Ramos (cell line): ENCODE measurements at regions not wholly inside any gene's neighbourhood (a gene's known extent, or its start where the extent isn't known, plus 50 kb on each side); places are given as distances from the start of the nearest gene placed in this dataset.
"Not testable (repeated sequence)": the region's sequence is repeated elsewhere in the genome, so short reads cannot be mapped to it uniquely, and the experiment has no call there.

ENCODE experiments used
- in situ Hi-C: fragments of 300-500 bp; cut with MboI; formaldehyde crosslinking; loops from one replicate; pipeline ENCODE4 v1.14.3; 2022; ENCODE audit warnings: low sequenced_read_pairs; ENCODE audit not compliant: unreplicated experiment

DNA sequence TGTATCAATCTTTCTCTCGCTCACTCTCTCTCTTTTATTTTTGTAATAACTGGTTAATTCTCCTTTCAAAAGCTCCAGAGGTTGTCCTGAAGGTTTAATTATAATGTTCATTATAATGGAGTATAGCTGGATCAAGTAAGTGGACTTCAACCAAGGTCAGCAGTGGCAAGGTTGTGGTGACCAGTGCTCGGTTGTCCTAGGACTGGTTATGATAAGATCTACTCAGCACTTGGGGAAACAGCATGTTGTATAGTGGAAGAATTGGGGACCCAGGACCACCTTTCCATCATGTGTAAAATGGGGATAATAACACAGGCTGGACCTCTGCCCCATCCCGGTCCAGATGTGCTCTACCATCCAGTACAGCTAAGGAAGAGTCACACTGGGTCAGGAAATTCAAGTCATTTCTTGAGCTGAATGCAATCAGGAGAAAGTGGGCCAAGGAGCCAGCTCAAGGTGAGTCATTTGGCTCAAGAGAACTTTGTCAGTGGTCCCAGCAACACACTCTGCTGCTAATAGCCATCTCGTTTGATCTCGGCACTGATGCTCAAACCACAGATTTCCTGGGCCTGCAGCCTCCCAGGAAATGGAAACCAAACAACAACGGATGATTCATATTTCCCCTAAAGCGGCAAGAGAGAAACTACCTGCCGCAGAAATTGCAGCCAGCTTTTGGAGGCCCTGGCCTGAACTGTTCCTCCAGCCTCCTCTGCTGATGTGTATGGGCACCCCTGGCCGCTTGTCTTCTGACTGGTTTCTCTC lies 123.6 kb upstream of the RBPJ start:
- in situ Hi-C loops, result no loop called here

DNA sequence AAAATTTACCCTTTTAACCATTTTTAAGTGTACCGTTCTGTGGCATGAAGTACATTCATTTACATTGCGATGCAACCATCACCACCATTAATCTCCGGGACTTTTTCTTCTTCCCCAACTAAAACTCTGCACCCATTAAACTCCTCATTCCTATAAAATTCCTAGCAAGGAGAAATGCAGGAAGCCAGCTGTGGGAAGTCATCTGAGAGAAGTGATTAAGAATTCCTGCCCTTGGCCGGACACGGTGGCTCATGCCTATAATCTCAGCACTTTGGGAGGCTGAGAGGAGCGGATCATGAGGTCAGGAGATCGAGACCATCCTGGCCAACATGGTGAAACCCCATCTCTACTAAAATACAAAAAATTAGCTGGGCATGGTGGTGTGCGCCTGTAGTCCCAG lies 121.9 kb upstream of the RBPJ start:
- in situ Hi-C loops, result not testable (repeated sequence)

DNA sequence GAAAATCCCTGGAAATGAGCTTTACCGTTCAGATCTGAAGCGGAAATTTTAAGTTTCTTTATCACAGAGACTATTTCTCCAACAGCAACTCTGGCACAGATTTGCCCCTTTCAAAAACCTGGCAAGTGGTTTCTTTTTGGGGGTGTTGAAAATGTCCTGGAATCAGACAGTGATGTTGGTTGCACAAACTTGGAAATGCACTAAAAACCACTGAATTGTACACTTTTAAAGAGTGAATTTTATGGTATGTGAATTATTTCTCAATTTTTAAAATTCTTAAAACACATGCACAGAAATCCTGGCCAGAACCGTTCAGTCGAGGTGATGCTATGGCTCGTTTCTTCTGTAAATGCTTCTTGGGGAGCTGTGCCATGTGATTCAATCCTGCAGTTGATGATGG lies 121.2 kb upstream of the RBPJ start:
- in situ Hi-C loops, result no loop called here

DNA sequence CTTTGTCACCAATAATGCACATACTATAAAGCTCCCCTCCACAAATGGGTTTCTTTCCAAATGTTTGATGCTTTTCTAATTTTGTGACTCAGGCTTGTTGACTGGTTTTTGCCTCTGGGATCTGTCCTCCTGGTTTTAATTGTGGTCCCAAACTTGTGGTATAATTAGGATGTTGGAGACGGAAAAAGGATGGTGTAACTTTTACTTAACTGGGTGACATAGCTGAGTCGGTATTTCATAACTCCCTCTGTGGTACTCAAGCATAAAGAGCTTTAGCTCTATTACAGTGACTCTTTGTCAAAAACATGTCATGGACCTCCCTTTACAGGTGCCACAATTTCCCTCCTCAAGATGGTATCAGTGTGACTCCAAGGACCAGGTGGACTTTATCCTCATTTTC lies 119.7 kb upstream of the RBPJ start:
- in situ Hi-C loops, result no loop called here

DNA sequence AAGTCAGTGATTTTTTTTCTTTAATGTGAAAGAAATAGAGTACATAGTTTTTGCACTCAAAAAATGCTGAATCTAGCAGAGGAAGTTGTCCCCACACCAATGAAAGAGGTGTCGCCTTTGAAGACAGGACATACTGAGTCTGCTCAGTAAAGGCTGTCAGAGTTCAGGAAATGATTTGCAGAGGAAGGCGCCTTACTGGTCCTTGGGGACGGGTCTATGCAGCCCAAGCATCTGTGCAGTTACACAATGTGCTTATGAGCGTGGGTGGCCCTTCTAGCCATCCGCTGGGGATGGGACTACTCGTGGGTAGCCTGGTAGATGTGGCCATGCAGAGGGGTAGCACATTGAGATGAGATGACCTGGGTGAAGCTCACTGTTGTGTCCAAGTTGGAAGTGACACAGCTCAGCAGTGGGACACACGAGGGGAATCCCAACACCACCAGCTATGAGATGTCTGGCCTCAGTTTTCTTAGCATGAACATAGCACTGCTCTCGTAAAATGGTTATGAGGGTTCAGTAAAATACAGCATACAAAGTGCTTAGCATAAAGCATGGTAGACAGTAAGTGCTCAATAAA lies 116.5 kb upstream of the RBPJ start:
- in situ Hi-C loops, result no loop called here

DNA sequence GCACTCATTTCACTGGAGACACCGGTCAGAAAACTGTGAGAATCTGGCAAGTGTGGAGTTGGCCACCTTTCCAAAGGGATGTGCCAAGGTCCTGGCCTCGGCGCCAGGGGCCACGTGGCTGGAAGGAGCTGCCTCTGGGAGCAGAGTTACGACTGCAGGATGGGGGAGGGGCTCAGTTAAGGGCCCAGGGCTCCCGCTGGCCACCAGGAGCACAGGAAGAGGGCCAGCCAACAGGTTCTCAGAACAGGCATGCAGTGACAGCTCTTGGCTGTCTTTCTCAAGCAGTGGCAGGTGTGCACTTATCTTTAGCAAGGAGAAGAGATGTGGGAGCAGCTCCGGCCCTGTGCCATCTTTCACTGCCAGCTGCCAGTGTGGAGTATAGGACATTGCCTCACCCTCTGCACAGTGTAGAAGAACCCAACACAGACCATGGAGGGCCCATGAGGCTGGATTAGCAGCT lies 115.9 kb upstream of the RBPJ start:
- in situ Hi-C loops, result no loop called here

DNA sequence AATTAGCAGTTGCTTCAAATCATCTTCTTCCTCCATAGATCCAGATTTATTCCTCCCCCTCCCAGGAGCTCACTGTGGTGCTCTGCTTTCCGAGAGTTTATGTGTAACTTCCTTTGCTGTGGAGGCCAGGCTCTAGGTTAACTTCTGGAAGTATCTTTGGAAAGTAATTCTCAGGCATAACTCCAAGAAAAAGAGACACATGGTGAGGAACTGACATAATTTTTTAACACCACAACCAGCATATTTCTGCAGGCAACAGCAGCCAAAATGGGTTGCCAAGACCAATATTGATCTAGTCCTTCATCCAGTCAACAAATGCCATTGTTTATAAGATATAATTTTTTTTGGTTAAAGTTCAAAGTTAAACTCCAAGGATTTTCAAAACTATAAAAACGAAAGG lies 114.5 kb upstream of the RBPJ start:
- in situ Hi-C loops, result no loop called here

DNA sequence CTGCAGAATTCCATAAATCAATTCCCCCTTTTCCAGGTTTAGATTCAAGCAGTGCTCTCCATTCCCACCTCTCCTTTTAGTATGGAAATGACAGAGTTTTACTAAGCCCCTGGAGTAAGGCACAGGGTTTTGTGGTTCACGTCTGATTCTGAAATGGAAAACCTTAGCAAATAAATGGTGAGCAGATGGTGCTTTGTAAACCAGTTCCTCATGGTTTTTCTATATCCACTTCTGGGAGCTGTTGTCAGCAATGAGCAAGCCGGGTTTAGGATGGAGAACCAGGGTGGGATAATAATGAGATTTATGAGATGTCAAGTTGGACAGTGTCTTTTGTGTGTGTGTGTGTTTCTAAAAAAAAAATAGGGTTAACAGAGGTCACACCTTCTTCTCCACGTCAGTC lies 113.8 kb upstream of the RBPJ start:
- in situ Hi-C loops, result no loop called here

DNA sequence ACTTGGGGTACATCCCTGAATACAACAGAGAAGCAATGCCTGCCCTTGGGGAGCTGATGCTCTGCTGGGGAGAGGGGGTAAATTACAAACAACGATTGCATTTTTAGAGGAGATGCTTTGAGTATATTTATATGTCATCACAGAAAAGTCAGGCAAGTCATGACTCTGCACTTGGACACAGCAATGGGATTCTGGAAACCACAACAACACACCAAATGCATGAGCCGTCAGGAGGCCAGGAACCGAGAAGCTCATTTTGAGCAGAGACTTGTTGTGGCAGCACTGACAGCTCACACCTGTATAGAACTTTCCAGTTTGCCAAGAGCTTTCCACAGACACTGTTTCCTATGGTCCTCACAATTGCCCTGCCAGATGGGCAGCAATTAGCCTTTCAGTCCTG lies 113.2 kb upstream of the RBPJ start:
- in situ Hi-C loops, result no loop called here

DNA sequence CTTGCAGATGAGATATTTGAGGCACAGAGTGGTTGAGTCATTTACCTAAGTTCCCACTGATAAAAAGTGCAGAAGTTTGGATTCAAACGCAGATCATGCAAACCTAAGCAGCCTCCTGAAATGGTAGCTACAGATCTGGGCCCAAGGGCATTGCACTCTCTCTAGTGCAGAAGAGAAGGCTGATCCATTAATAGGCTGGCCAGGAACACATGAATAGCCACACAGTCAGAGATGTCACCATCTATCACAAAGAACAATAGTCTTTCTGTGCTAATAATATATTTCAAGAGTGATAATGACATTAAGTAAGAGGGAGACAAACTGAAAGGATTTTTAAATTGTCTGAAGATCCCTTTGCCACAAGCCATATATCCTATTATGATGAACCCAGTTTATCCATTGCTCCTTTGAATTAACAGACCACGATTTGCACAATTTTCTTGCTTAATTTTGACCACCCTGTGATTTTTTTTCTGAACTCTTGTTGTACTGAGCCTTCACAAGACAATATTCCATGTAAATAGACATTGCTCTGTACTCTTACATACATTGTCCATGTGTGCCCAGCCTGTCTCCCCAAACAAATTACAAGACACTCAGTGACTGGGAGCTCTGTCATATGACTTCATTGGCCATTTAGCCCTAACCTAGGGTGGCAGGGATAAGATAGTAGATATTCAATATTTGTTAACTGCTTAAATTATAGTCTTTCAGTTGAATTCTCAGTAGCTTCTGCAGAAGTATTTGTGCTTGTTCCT lies 112.4 kb upstream of the RBPJ start:
- in situ Hi-C loops, result no loop called here

DNA sequence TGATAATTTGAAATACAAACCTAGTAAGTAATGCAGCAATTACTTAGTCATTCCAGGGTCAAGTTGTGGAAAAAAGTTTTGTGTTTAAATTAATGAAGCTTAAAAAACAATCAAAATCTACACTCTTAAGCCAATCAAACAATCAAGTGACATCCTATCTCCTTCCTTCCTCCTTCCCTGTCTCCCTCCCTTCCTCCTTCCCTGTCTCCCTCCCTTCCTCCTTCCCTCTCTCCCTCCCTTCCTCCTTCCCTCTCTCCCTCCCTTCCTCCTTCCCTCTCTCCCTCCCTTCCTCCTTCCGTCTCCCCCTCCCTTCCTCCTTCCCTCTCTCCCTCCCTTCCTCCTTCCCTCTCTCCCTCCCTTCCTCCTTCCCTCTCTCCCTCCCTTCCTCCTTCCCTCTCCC lies 111.4 kb upstream of the RBPJ start:
- in situ Hi-C loops, result not testable (repeated sequence)

DNA sequence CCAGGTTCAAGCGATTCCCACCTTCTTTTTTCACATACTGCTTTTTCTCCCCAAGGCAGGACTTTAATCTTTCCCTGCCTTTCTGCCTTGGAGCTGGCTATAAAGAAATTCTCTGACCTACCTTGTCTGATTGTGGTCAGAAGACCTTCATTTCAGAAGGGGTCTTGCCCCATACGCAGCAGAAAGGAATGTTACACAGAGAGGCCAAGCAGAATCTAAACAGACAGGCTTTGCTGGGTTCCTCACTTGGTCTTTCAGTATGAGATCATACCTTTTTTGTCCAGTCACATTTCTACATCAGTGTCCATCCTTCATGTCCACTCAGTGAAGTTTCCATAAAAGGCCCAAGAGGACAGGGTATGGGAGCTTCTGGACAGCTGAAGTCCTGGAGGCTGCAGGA lies 108.3 kb upstream of the RBPJ start:
- in situ Hi-C loops, result no loop called here

DNA sequence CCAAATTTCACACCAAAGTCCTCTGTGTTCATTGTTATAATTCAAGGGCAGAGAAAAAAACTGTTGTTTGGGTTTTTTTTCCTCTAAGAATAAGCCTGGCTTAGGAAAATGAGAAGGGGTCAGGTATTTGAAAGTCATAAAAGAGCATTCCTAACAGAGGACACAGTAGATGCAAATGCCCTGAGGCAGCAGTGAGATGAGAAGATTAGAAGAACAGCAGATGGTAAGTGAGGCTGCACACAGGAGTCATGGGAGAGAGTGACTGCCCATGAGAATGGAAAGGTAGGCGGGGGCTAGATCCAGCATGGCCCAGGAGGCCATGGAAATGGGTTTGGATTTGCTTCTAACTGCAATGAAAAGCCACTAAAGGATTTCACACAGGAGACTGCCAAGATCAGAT lies 107.5 kb upstream of the RBPJ start:
- in situ Hi-C loops, result no loop called here

DNA sequence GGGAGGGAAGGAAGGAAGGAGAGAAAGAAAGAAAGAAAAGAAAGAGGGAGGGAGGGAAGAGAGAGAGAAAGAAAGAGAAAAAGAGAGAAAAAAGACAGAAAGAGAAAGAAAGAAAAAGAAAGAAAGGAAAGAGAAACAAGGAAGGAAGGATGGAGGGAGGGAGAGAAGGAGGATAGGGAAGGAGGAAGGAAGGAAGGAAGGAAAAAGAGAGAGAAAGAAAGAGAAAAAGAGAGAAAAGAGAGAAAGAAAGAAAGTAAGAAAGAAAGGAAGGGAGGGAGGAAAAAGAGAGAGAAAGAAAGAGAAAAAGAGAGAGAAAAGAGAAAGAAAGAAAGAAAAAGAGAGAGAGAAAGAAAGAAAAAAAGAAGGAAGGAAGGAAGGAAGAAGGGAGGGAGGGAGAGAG lies 105.8 kb upstream of the RBPJ start:
- in situ Hi-C loops, result no loop called here

DNA sequence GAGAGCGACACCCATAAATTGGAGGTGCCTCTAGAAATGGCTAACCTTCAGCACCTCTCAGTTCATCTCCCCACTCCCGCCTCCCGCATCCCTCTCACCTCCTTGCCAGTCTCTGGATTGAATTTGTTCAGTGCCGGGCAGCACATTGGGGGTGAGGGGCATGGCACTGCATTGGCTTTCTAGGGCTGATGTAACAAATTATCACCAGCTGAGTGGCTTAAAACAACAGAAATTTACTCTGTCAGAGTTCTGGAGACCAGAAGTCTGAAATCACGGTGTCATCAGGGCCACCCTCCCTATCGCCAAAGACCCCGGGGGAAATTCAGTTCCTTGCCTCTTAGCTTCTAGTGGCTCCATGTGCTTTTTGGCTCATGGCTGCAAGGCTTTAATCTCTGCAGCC lies 105.1 kb upstream of the RBPJ start:
- in situ Hi-C loops, result no loop called here

DNA sequence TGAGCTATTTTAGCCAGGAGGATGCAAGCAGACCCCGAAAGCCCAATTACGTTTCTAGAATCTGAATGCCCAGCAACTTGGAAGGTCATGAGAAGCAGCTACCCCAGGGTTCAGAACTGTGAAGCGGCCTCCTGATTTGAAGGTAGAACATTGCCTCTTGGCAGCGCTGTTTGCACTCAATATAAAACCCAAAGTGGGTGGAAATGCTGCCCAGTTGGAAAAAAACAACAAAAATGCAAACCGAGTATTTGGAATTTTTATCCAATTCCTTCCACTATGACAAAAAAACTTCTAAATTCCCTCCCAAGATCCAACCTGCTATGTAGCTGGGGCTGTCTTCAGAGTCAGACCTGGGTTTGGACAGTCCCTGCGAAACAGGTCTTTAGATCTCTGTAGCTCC lies 103.3 kb upstream of the RBPJ start:
- in situ Hi-C loops, result no loop called here

DNA sequence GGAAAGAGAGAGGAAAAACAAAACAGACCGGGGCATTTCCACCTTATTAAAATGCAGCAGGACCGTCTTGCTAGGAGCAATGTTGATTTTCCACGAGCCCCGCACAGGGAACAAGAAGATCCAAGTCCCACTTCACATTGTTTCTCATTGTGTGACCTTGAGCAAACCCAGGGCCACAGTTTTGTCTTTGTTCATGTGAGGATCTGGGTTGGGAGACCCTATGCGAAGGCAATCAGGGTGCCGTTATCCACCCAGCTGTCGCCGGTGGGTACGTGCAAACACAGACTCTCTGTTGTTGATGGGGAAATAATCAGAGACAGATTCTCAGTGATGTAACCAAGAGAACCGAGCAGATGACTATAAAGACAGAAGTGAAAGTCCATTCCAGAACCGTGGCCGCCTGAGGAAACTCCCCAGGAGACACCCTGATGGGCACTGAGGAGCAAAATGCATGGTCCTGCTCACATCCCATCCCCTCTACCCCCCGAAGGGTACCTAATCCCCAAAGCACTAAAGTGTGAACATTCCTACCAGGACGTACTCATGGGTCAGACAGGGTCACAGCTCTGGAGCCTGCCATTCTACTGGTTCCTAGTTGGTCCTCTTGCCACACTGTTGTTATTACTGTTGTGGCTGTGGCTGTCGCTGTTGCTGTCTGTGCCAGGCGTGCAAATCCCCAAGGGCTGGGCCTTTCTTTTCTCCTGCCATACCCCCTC lies 102.7 kb upstream of the RBPJ start:
- in situ Hi-C loops, result no loop called here

DNA sequence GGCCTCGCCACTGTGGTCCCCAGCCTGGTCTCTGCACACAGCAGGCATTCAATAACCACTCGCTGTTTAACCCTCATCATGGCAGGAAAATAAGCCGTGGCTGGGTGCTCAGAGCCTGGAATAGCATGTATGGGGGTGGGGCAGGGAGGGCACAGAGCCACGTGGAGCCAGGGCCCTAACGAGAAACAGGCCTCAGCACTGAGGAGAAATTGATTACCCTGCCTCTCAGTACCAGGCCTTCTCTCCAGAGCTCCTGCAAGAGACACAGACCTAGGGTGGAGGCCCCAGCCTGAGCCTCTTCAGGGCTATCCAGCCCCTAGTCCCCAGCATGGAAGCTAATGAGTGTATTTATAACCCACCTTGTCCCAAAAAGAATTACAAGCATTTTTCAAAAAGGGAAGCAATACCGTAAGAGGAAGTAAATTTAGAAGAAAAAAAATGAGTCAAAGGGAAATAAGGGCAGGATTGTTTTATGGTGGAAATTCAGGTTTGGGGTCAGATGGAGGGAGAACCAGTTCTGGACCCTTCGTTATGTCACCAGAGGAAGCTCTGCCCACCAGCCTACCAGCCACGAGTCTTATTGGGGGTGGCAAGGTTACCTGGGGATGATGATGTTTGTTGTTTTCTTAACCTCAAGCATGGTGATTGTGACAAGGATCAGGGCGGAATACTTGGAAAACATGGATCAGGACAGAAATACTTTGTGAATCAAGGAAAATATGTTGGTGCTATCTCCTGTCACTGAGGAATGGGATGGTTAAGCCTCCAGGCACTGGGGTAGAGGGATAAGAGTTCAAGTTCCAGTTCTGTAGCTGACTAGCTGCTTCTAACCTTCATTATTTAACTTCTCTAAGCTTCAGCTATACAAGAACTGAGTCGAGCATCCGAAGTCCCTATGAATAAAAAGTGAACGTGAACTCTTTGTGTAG lies 101.9 kb upstream of the RBPJ start:
- in situ Hi-C loops, result no loop called here

DNA sequence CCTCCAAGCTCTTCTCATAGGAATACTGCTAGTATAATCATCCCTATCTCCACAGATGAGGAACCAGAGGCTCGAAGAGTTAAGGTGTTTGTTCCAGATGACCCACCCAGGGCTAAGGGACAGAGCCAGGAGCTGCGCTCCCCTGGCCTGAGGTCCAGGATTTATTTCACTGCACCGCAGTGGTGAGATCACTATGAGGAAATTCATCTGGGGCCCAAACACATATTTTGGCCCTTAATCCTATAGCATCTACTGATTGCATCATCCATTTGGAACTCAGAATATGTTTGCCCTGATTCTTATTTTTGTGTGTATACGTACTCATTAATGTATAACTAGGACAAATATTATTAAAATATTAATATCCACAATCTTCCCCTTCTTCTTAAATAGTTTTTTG lies 100.1 kb upstream of the RBPJ start:
- in situ Hi-C loops, result no loop called here

DNA sequence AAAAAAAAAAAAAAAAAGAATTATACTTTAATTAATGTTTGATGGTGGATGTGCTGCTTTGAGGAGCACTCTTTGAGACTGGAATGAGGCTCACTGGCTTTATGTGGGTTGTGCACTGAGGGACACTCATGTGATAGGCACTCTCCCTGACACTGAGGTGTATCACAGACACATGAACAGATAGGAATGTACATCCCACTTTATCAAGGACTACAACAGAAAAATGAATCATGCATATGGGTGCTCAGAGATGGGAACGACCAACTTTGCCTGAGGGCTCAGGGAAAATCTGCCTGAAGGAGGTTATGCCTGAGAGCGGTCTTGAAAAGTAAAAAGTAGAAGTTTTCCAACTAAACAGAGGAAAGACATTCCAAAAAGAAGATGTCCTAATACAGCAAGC lies 97.7 kb upstream of the RBPJ start:
- in situ Hi-C loops, result no loop called here
